ENCODE measurements at regions not wholly inside any gene's neighbourhood (a gene's known extent, or its start where the extent isn't known, plus 50 kb on each side); places are given as distances from the start of the nearest gene placed in this dataset.

- no peaks in the 10 kb centered on the region for H3K27me3 ChIP-seq (ENCODE audit: control insufficient read depth in 4 of 4, insufficient read depth in 4 of 4, low read length in 3 of 4)
- H3K27ac ChIP-seq (ENCODE audit: low read depth in 1 of 2, low read length in 2 of 2): no peak overlapping the region
- H3K9ac ChIP-seq (ENCODE audit: low read depth in 1 of 2, low read length in 2 of 2): no peak overlapping the region
- H3K4me1 ChIP-seq (ENCODE audit: control insufficient read depth in 4 of 4, insufficient read depth in 4 of 4, low read length in 3 of 4): no peaks in the 10 kb centered on the region
- H3K9me3 ChIP-seq (ENCODE audit: control insufficient read depth in 4 of 4, low read length in 3 of 4): no peaks in the 10 kb centered on the region
- TF ChIP-seq GABPA (IDR thresholded peaks at IDR 0.05 in 1 of 2, conservative IDR thresholded peaks at IDR 0.05 in 1 of 2) (no peak), JUND (IDR thresholded peaks at IDR 0.05) (no peak), ATF3 (IDR thresholded peaks at IDR 0.05) (no peak), HNF4A (conservative IDR thresholded peaks at IDR 0.05) (no peak), TAF1 (conservative IDR thresholded peaks at IDR 0.05) (no peak), SP1 (IDR thresholded peaks at IDR 0.05) (no peak), FOXA1 (IDR thresholded peaks at IDR 0.05) (no peak), FOXA2 (IDR thresholded peaks at IDR 0.05) (no peak), YY1 (IDR thresholded peaks at IDR 0.05) (no peak), HNF4G (IDR thresholded peaks at IDR 0.05) (no peak), NR2F2 (IDR thresholded peaks at IDR 0.05) (no peak)
- H3K36me3 ChIP-seq (ENCODE audit: control insufficient read depth in 4 of 4, insufficient read depth in 3 of 4, low read depth in 1 of 4, low read length in 3 of 4): no peaks in the 10 kb centered on the region
- H3K4me3 ChIP-seq (ENCODE audit: low read depth in 1 of 3, low read length in 3 of 3): no peak overlapping the region
- DNase-seq (ENCODE audit: low spot score): no peak
- WGBS: 83% methylated on average over 3 of the region's 3 CpGs
Measured at GRCh38 chr6:54043360-54043759, 67.9 kb upstream of the MLIP start.

DNA sequence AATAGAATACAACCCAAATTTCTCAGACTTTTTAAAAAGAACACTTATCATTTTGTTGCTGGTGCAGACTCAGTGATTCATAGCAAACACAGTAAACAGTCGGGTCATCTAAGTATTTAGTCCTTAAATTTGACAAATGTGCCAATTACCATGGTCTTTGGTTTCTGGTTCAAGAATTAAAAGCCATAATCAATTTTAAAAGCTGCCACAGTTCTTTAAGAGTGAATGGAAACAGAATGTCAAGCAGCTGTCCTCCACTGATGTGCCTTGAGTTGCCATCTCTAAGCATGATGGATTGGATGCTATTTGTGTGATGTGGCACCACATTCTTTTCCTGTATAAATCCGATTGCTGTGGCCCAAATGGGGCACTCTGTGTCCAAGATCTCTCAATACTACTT, 67.2 kb upstream of the MLIP start:
- Histone ChIP-seq H3K4me3 (ENCODE audit: low read depth in 1 of 3, low read length in 3 of 3) (no peak overlapping the region), H3K9me3 (ENCODE audit: control insufficient read depth in 4 of 4, low read length in 3 of 4) (no peaks in the 10 kb centered on the region), H3K27ac (ENCODE audit: low read depth in 1 of 2, low read length in 2 of 2) (no peak overlapping the region), H3K9ac (ENCODE audit: low read depth in 1 of 2, low read length in 2 of 2) (no peak overlapping the region), H3K27me3 (ENCODE audit: control insufficient read depth in 4 of 4, insufficient read depth in 4 of 4, low read length in 3 of 4) (no peaks in the 10 kb centered on the region), H3K36me3 (ENCODE audit: control insufficient read depth in 4 of 4, insufficient read depth in 3 of 4, low read depth in 1 of 4, low read length in 3 of 4) (no peaks in the 10 kb centered on the region), H3K4me1 (ENCODE audit: control insufficient read depth in 4 of 4, insufficient read depth in 4 of 4, low read length in 3 of 4) (no peaks in the 10 kb centered on the region)
- TF ChIP-seq FOXA2 (IDR thresholded peaks at IDR 0.05) (no peak), JUND (IDR thresholded peaks at IDR 0.05) (no peak), TAF1 (conservative IDR thresholded peaks at IDR 0.05) (no peak), FOXA1 (IDR thresholded peaks at IDR 0.05) (no peak), YY1 (IDR thresholded peaks at IDR 0.05) (no peak)
- DNase-seq (ENCODE audit: low spot score): no peak
- 88% methylated on average over 2 of the region's 2 CpGs for WGBS

DNA sequence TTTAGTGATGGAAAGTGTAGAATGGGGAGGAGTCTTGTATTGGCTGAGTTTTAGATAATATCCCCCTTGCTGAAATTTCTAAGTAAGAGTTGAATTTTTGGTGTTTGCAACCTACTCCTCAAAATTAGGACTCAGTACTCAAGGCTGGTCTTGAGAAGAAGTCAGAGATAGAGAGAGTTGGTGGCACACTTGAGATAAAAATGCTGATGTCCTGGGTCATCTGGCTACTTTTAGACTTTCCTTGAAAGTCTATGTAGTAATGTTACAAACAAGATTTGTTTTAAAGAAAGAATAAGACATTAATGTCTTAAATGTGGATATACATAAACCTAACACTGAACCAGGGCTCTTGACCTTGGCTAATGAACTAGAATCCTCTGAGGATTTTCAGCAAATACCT, 62.5 kb upstream of the MLIP start:
- no peak for TF ChIP-seq RAD21 (IDR thresholded peaks at IDR 0.05)
- no peak for TF ChIP-seq FOXA1 (IDR thresholded peaks at IDR 0.05)
- TF ChIP-seq ATF3 (IDR thresholded peaks at IDR 0.05): no peak
- TF ChIP-seq HNF4G (IDR thresholded peaks at IDR 0.05): no peak
- no peak for TF ChIP-seq TAF1 (conservative IDR thresholded peaks at IDR 0.05)
- TF ChIP-seq JUND (IDR thresholded peaks at IDR 0.05): no peak
- no peak for TF ChIP-seq GABPA (IDR thresholded peaks at IDR 0.05 in 1 of 2, conservative IDR thresholded peaks at IDR 0.05 in 1 of 2)
- TF ChIP-seq, protein P1, sequence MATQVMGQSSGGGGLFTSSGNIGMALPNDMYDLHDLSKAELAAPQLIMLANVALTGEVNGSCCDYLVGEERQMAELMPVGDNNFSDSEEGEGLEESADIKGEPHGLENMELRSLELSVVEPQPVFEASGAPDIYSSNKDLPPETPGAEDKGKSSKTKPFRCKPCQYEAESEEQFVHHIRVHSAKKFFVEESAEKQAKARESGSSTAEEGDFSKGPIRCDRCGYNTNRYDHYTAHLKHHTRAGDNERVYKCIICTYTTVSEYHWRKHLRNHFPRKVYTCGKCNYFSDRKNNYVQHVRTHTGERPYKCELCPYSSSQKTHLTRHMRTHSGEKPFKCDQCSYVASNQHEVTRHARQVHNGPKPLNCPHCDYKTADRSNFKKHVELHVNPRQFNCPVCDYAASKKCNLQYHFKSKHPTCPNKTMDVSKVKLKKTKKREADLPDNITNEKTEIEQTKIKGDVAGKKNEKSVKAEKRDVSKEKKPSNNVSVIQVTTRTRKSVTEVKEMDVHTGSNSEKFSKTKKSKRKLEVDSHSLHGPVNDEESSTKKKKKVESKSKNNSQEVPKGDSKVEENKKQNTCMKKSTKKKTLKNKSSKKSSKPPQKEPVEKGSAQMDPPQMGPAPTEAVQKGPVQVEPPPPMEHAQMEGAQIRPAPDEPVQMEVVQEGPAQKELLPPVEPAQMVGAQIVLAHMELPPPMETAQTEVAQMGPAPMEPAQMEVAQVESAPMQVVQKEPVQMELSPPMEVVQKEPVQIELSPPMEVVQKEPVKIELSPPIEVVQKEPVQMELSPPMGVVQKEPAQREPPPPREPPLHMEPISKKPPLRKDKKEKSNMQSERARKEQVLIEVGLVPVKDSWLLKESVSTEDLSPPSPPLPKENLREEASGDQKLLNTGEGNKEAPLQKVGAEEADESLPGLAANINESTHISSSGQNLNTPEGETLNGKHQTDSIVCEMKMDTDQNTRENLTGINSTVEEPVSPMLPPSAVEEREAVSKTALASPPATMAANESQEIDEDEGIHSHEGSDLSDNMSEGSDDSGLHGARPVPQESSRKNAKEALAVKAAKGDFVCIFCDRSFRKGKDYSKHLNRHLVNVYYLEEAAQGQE (IDR thresholded peaks at IDR 0.05): no peak
- no peak for TF ChIP-seq SP1 (IDR thresholded peaks at IDR 0.05)
- TF ChIP-seq FOXA2 (IDR thresholded peaks at IDR 0.05): no peak
- no peak for TF ChIP-seq NR2F2 (IDR thresholded peaks at IDR 0.05)
- TF ChIP-seq RXRA (IDR thresholded peaks at IDR 0.05): no peak
- TF ChIP-seq EGR1 (IDR thresholded peaks at IDR 0.05; ENCODE audit: low read depth in 2 of 2): no peak
- TF ChIP-seq YY1 (IDR thresholded peaks at IDR 0.05): no peak
- no peak for TF ChIP-seq CTCF (IDR thresholded peaks at IDR 0.05; ENCODE audit: low read depth, low read length, missing input control)
- TF ChIP-seq HNF4A (conservative IDR thresholded peaks at IDR 0.05): no peak
- no peak for TF ChIP-seq MAX (IDR thresholded peaks at IDR 0.05)
- TF ChIP-seq ZBTB33 (IDR thresholded peaks at IDR 0.05): no peak

More for the DNA sequence above, 62.5 kb upstream of the MLIP start:
- H3K4me3 ChIP-seq (ENCODE audit: low read depth in 1 of 3, low read length in 3 of 3): no peak overlapping the region
- DNase-seq (ENCODE audit: low spot score): no peak
- no peak overlapping the region for H3K9ac ChIP-seq (ENCODE audit: low read depth in 1 of 2, low read length in 2 of 2)
- H3K4me1 ChIP-seq (ENCODE audit: control insufficient read depth in 4 of 4, insufficient read depth in 4 of 4, low read length in 3 of 4): no peaks in the 10 kb centered on the region
- H3K27me3 ChIP-seq (ENCODE audit: control insufficient read depth in 4 of 4, insufficient read depth in 4 of 4, low read length in 3 of 4): no peaks in the 10 kb centered on the region
- no peaks in the 10 kb centered on the region for H3K9me3 ChIP-seq (ENCODE audit: control insufficient read depth in 4 of 4, low read length in 3 of 4)
- H3K27ac ChIP-seq (ENCODE audit: low read depth in 1 of 2, low read length in 2 of 2): no peak overlapping the region
- H3K36me3 ChIP-seq (ENCODE audit: control insufficient read depth in 4 of 4, insufficient read depth in 3 of 4, low read depth in 1 of 4, low read length in 3 of 4): no peaks in the 10 kb centered on the region
